HG02938 (cell line): ENCODE measurements at regions not wholly inside any gene's neighbourhood (a gene's known extent, or its start where the extent isn't known, plus 50 kb on each side); places are given as distances from the start of the nearest gene placed in this dataset.

ENCODE experiments used
- ATAC-seq: cut with Tn5 transposase; IDR thresholded peaks from one replicate; pipeline ENCODE4 v1.9.1; 2021; ENCODE audit warnings: mild to moderate bottlenecking, moderate library complexity; ENCODE audit not compliant: unreplicated experiment

- no peak for ATAC-seq
These were observed 191.2 kb upstream of the PELI2 start for GRCh38 chr14:55927028-55927427.

GRCh38 chr14:55928276-55928675 is 189.9 kb upstream of the PELI2 start:
- no peak for ATAC-seq

GRCh38 chr14:55929136-55929535 is 189.1 kb upstream of the PELI2 start:
- ATAC-seq, result no peak

- ATAC-seq, result no peak
These were observed 188.0 kb upstream of the PELI2 start for GRCh38 chr14:55930016-55930784.

GRCh38 chr14:55936691-55937090 is 181.5 kb upstream of the PELI2 start:
- no peak for ATAC-seq

- no peak for ATAC-seq
These were observed 179.9 kb upstream of the PELI2 start for GRCh38 chr14:55938249-55938791.

GRCh38 chr14:55942076-55942654 is 176.0 kb upstream of the PELI2 start:
- no peak for ATAC-seq

GRCh38 chr14:55942826-55943225 is 175.4 kb upstream of the PELI2 start:
- ATAC-seq, result no peak

GRCh38 chr14:55944757-55945156 is 173.5 kb upstream of the PELI2 start:
- no peak for ATAC-seq

- ATAC-seq, result no peak
These were observed 172.0 kb upstream of the PELI2 start for GRCh38 chr14:55946231-55946630.

GRCh38 chr14:55948399-55948798 is 169.8 kb upstream of the PELI2 start:
- ATAC-seq, result no peak

- ATAC-seq, result no peak
These were observed 168.5 kb upstream of the PELI2 start for GRCh38 chr14:55949708-55950107.

- ATAC-seq, result no peak
These were observed 168.1 kb upstream of the PELI2 start for GRCh38 chr14:55950135-55950534.

GRCh38 chr14:55951341-55952206 is 166.6 kb upstream of the PELI2 start:
- ATAC-seq, result no peak

- ATAC-seq, result no peak
These were observed 164.1 kb upstream of the PELI2 start for GRCh38 chr14:55954108-55954507.

GRCh38 chr14:55955175-55955574 is 163.0 kb upstream of the PELI2 start:
- no peak for ATAC-seq

GRCh38 chr14:55957950-55958349 is 160.3 kb upstream of the PELI2 start:
- ATAC-seq, result no peak

GRCh38 chr14:55963295-55963694 is 154.9 kb upstream of the PELI2 start:
- ATAC-seq, result no peak

- ATAC-seq, result no peak
These were observed 154.1 kb upstream of the PELI2 start for GRCh38 chr14:55964091-55964490.

- no peak for ATAC-seq
These were observed 153.4 kb upstream of the PELI2 start for GRCh38 chr14:55964821-55965220.

GRCh38 chr14:55965851-55966250 is 152.4 kb upstream of the PELI2 start:
- ATAC-seq, result no peak
